ENCODE measurements at regions not wholly inside any gene's neighbourhood (a gene's known extent, or its start where the extent isn't known, plus 50 kb on each side); places are given as distances from the start of the nearest gene placed in this dataset.

DNA sequence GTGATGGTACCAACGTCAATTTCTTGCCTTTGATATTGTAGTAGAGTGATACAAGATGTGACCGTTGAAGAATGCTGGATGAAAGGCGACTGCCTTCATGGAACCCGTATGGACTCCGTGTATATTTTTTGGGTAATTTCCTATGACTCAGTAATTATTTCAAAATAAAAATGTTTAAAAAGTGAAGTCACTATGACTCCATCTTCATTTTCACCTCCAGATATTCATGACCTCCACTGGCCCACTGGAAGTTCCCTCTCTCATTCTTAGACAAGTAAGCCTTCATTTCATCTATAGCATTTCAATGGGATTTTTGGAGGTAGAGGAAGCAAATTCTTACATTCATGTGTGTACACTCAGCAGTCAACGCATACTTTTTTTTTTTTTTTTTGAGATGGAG is 111.8 kb upstream of the NUDT7 start:
- no peak overlapping the region for H3K4me3 ChIP-seq
- no peak overlapping the region for H3K27ac ChIP-seq
- H3K9me3 ChIP-seq: no peaks in the 10 kb centered on the region
- TF ChIP-seq POLR2A (IDR thresholded peaks at IDR 0.05): no peak
- TF ChIP-seq, protein P1, sequence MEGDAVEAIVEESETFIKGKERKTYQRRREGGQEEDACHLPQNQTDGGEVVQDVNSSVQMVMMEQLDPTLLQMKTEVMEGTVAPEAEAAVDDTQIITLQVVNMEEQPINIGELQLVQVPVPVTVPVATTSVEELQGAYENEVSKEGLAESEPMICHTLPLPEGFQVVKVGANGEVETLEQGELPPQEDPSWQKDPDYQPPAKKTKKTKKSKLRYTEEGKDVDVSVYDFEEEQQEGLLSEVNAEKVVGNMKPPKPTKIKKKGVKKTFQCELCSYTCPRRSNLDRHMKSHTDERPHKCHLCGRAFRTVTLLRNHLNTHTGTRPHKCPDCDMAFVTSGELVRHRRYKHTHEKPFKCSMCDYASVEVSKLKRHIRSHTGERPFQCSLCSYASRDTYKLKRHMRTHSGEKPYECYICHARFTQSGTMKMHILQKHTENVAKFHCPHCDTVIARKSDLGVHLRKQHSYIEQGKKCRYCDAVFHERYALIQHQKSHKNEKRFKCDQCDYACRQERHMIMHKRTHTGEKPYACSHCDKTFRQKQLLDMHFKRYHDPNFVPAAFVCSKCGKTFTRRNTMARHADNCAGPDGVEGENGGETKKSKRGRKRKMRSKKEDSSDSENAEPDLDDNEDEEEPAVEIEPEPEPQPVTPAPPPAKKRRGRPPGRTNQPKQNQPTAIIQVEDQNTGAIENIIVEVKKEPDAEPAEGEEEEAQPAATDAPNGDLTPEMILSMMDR (IDR thresholded peaks at IDR 0.05): no peak
- no peaks in the 10 kb centered on the region for H3K4me1 ChIP-seq
- DNase-seq: no peak
- no peaks in the 10 kb centered on the region for H3K27me3 ChIP-seq
- H3K36me3 ChIP-seq: no peaks in the 10 kb centered on the region

DNA sequence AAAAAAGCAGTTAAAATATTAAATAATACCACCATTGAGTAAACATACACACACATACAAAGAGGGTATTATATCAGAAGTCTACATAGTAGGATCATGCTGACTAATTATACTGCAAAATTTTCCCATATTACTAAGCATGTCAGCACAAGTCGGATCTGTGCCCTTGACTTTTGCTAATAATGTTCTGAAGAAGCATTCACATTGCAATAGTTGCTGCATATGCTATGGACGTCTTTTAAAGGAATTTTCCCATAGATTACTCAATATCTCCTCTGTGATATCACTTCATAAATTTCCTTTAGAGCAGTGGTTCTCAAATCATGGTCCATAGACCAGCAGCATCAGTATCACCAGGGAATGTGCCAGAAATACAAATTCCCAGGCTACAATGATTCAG is 110.9 kb upstream of the NUDT7 start:
- Histone ChIP-seq H3K4me3 (no peak overlapping the region), H3K9me3 (no peaks in the 10 kb centered on the region)

DNA sequence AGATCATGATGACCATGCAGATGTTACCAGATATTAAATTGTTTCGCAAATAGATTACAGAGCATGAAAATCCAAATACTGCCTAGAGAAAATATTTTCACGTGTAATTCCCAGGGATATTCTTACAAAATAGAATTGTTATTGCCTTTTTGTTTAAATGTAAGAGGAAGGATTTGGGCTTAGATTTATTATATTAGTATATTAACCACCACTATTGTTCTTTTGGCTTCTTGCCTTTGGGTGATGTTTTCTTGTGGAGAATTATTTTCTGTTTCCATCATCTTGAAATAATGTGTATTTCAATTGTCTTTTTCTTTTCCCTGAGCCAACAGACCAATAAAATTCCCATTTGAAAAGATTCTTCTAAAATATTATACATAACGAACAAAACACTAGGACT is 109.7 kb upstream of the NUDT7 start:
- no peak for DNase-seq
- TF ChIP-seq POLR2A (IDR thresholded peaks at IDR 0.05): no peak
- TF ChIP-seq, protein P1 (IDR thresholded peaks at IDR 0.05): no peak
- H3K4me1 ChIP-seq: no peaks in the 10 kb centered on the region
- no peaks in the 10 kb centered on the region for H3K9me3 ChIP-seq
- no peak overlapping the region for H3K4me3 ChIP-seq
- H3K27me3 ChIP-seq: no peaks in the 10 kb centered on the region
- no peak overlapping the region for H3K27ac ChIP-seq
- H3K36me3 ChIP-seq: no peaks in the 10 kb centered on the region

More for the DNA sequence above, 110.9 kb upstream of the NUDT7 start:
- Histone ChIP-seq H3K4me1 (no peaks in the 10 kb centered on the region), H3K36me3 (no peaks in the 10 kb centered on the region), H3K27me3 (no peaks in the 10 kb centered on the region), H3K27ac (no peak overlapping the region)
- DNase-seq: no peak
- no peak for TF ChIP-seq POLR2A (IDR thresholded peaks at IDR 0.05)
- TF ChIP-seq, protein P1 (IDR thresholded peaks at IDR 0.05): no peak

DNA sequence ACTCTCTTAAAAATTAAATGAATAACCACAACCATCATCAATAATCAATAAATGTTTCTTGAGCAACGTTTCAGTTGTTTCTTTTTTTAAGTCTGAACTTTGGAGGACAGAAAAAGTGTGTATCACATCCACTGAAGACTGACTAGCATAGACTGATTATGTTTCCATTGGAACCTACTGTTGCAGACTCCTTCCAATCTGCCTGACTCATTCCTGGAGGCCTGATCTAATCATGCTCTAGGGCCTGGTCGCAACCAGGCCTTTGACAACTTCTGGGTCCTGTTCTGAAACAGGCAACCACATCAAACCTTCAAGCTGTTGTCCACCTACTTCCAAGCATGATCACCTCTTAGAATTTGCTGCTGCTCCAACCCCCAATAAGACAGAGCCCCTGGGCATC is 109.2 kb upstream of the NUDT7 start:
- H3K4me3 ChIP-seq: no peak overlapping the region
- no peak overlapping the region for H3K27ac ChIP-seq
- TF ChIP-seq, protein P1 (IDR thresholded peaks at IDR 0.05): no peak
- no peak for TF ChIP-seq POLR2A (IDR thresholded peaks at IDR 0.05)
- H3K36me3 ChIP-seq: no peaks in the 10 kb centered on the region
- no peaks in the 10 kb centered on the region for H3K9me3 ChIP-seq
- H3K4me1 ChIP-seq: no peaks in the 10 kb centered on the region
- H3K27me3 ChIP-seq: no peaks in the 10 kb centered on the region
- DNase-seq: no peak

DNA sequence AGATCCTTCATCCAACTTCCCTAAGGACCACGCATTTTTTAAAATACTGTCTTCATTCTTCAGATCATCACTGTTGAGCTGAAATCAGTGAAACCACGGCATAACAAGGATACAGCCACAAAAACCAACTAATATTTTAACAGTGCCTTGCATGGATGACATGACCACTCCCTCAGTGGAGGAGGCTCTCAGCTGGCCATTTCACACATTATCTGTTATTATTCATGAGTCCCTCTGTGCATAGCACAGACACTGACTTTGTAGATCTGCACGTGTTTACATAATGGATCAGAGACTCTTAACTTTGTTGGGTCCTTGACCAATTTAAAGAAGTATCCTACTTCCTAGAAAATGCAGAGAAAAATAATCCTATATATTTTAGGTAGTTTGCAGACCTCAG is 104.8 kb upstream of the NUDT7 start:
- Histone ChIP-seq H3K36me3 (no peaks in the 10 kb centered on the region), H3K9me3 (no peaks in the 10 kb centered on the region), H3K27me3 (no peaks in the 10 kb centered on the region), H3K27ac (no peak overlapping the region), H3K4me3 (no peak overlapping the region), H3K4me1 (no peaks in the 10 kb centered on the region)
- DNase-seq: no peak
- no peak for TF ChIP-seq POLR2A (IDR thresholded peaks at IDR 0.05)
- TF ChIP-seq, protein P1 (IDR thresholded peaks at IDR 0.05): no peak

DNA sequence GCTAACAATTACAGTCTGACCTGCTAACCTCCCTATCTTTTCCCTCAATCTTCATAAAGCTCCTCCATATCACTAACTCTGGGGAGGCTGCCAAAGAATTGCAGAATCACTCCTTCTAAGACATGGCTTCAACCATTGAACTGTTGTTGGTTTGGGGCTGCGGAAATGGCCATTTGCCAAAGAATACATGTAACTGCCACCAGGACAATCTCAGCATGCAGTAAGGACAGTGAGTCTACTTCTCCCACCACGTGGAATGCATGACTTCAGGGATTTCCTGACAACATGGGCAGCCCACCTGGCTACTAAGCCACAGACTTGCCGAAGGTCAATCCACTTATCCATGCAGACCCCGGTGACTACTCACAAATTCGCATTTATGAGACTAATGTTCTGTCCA is 104.3 kb upstream of the NUDT7 start:
- H3K27me3 ChIP-seq: no peaks in the 10 kb centered on the region
- no peak for DNase-seq
- H3K36me3 ChIP-seq: no peaks in the 10 kb centered on the region
- H3K4me3 ChIP-seq: no peak overlapping the region
- no peaks in the 10 kb centered on the region for H3K9me3 ChIP-seq
- TF ChIP-seq, protein P1 (IDR thresholded peaks at IDR 0.05): no peak
- TF ChIP-seq POLR2A (IDR thresholded peaks at IDR 0.05): no peak
- H3K27ac ChIP-seq: no peak overlapping the region
- H3K4me1 ChIP-seq: no peaks in the 10 kb centered on the region

Measured in Peyer's patch (tissue), 4 donors.